ENCODE measurements at regions not wholly inside any gene's neighbourhood (a gene's known extent, or its start where the extent isn't known, plus 50 kb on each side); places are given as distances from the start of the nearest gene placed in this dataset.

DNA sequence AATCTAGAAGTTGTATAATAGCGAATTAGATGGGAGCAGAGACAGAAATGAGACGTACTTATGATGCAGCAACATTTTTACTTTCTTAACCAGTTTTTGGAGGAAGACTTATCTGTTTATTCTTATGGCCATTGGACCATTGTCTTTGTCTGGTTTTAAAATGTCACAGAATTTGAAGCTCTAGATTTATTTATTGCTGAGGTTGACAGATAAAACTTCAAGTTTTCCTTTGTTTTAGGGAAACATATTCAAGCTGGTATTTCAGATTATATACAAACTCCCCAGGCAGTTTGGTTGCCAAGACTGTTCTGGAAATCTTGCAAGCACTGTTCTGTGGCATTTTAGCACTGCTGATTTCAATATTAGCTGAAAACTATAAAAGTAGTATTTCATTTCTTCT lies 1021.7 kb downstream of the GALC start:
- H3K27me3 ChIP-seq (ENCODE audit: control insufficient read depth, insufficient read depth, low read length): no peaks in the 10 kb centered on the region
- H3K36me3 ChIP-seq (ENCODE audit: control insufficient read depth, insufficient read depth, low read length): no peaks in the 10 kb centered on the region
- DNase-seq (no peak), ATAC-seq (no peak)
- no peak overlapping the region for H3K4me3 ChIP-seq (ENCODE audit: low read length)
- Mint-ChIP-seq H3K27ac (no peak overlapping the region), H3K27me3 (ENCODE audit: low read depth in 2 of 2) (no peaks in the 10 kb centered on the region), H3K9me3 (peaks cover 8 to 25% of the 10 kb centered on the region in 2 donors), H3K4me3 (no peak overlapping the region), H3K4me1 (no peaks in the 10 kb centered on the region), H3K36me3 (peaks cover 13% of the 10 kb centered on the region)
- H3K27ac ChIP-seq (ENCODE audit: low read length): no peak overlapping the region
- TF ChIP-seq, protein P1, sequence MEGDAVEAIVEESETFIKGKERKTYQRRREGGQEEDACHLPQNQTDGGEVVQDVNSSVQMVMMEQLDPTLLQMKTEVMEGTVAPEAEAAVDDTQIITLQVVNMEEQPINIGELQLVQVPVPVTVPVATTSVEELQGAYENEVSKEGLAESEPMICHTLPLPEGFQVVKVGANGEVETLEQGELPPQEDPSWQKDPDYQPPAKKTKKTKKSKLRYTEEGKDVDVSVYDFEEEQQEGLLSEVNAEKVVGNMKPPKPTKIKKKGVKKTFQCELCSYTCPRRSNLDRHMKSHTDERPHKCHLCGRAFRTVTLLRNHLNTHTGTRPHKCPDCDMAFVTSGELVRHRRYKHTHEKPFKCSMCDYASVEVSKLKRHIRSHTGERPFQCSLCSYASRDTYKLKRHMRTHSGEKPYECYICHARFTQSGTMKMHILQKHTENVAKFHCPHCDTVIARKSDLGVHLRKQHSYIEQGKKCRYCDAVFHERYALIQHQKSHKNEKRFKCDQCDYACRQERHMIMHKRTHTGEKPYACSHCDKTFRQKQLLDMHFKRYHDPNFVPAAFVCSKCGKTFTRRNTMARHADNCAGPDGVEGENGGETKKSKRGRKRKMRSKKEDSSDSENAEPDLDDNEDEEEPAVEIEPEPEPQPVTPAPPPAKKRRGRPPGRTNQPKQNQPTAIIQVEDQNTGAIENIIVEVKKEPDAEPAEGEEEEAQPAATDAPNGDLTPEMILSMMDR (IDR thresholded peaks at IDR 0.05): no peak
- peaks cover 12% of the 10 kb centered on the region for H3K9me3 ChIP-seq (ENCODE audit: control insufficient read depth, insufficient read depth, low read length)
- WGBS (ENCODE audit: insufficient coverage): 96% methylated on average over 2 of the region's 2 CpGs
- intact Hi-C loops (cut with micrococcal nuclease): no loop called here
- H3K4me1 ChIP-seq (ENCODE audit: control insufficient read depth, insufficient read depth, low read length): no peaks in the 10 kb centered on the region

DNA sequence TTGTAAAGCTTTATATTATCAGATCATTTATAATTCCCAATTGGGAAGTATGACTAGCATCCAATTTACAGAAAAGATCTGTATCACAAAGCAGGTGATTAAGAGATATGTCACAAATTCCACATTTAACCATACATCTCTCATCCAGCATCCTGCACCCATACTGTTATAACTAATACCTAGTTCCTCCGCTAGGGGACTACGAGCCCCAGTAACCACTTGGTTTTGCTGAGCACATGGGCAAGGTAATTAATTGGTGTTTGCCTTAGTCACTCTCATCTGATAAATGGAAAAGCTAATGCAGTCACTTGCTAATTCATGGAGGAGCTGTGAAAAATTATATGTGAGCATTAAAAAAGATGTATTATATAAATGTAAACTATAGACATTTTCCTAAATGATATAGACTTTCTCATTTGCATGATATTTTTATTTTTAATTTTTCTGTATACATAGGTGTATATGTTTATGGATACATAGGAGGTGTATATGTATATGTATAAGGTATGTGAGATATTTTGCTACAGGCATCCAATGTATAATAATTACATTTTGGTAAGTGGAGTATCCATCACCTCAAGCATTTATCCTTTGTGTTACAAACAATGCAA lies 1031.8 kb downstream of the GALC start:
- H3K27me3 ChIP-seq (ENCODE audit: control insufficient read depth, insufficient read depth, low read length): no peaks in the 10 kb centered on the region
- TF ChIP-seq, protein P1 (IDR thresholded peaks at IDR 0.05): no peak
- H3K4me3 ChIP-seq (ENCODE audit: low read length): no peak overlapping the region
- H3K27ac ChIP-seq (ENCODE audit: low read length): no peak overlapping the region
- H3K36me3 ChIP-seq (ENCODE audit: control insufficient read depth, insufficient read depth, low read length): no peaks in the 10 kb centered on the region
- ATAC-seq: no peak
- no peaks in the 10 kb centered on the region for H3K27me3 Mint-ChIP-seq (ENCODE audit: low read depth in 2 of 2)
- intact Hi-C loops (cut with micrococcal nuclease): no loop called here
- DNase-seq: no peak
- H3K9me3 ChIP-seq (ENCODE audit: control insufficient read depth, insufficient read depth, low read length): no peaks in the 10 kb centered on the region
- H3K4me3 Mint-ChIP-seq: no peak overlapping the region
- 66% methylated on average over 2 of the region's 2 CpGs for WGBS (ENCODE audit: insufficient coverage)
- H3K27ac Mint-ChIP-seq: no peak overlapping the region
- H3K4me1 Mint-ChIP-seq: no peaks in the 10 kb centered on the region
- H3K4me1 ChIP-seq (ENCODE audit: control insufficient read depth, insufficient read depth, low read length): no peaks in the 10 kb centered on the region
- H3K36me3 Mint-ChIP-seq: no peaks in the 10 kb centered on the region
- peaks cover 6 to 8% of the 10 kb centered on the region in 2 donors for H3K9me3 Mint-ChIP-seq

DNA sequence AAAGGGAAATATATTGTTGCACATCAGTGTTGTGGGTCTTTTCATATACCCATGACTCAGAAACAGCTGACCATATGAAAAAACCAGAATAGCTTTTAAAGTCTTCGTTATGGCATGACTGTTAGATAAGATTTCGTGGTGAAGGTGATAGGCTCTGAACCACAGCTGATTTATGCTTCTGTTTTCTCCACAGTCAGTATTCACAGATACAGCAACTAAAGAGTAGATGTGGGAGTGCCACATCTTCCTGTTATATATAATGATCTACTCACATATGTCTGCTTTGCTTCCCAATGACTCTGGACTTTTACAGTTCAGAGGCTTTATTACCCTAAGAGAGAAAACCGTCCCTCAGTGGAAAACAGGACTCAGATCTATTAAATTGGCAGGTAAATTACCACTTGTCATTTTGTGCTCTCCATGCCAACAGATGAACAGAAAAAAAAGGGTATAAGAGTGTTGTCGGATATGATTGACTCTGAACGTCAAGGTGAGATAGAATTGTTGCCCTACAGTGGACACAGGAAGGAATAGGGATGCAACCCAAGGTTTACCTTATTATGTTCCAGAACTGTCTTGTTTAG lies 1037.1 kb downstream of the GALC start:
- no peak overlapping the region for H3K27ac ChIP-seq (ENCODE audit: low read length)
- H3K27me3 ChIP-seq (ENCODE audit: control insufficient read depth, insufficient read depth, low read length): no peaks in the 10 kb centered on the region
- TF ChIP-seq, protein P1 (IDR thresholded peaks at IDR 0.05): no peak
- ATAC-seq (no peak), DNase-seq (no peak)
- no peak overlapping the region for H3K4me3 ChIP-seq (ENCODE audit: low read length)
- intact Hi-C loops (cut with micrococcal nuclease): no loop called here
- H3K9me3 ChIP-seq (ENCODE audit: control insufficient read depth, insufficient read depth, low read length): no peaks in the 10 kb centered on the region
- no peaks in the 10 kb centered on the region for H3K4me1 ChIP-seq (ENCODE audit: control insufficient read depth, insufficient read depth, low read length)
- H3K36me3 Mint-ChIP-seq: no peaks in the 10 kb centered on the region
- H3K27ac Mint-ChIP-seq: no peak overlapping the region
- H3K4me3 Mint-ChIP-seq: no peak overlapping the region
- peaks cover 2% of the 10 kb centered on the region in 2 donors for H3K9me3 Mint-ChIP-seq
- WGBS (ENCODE audit: insufficient coverage): 78% methylated on average over 3 of the region's 5 CpGs
- no peaks in the 10 kb centered on the region for H3K27me3 Mint-ChIP-seq (ENCODE audit: low read depth in 2 of 2)
- H3K36me3 ChIP-seq (ENCODE audit: control insufficient read depth, insufficient read depth, low read length): no peaks in the 10 kb centered on the region
- no peaks in the 10 kb centered on the region for H3K4me1 Mint-ChIP-seq

DNA sequence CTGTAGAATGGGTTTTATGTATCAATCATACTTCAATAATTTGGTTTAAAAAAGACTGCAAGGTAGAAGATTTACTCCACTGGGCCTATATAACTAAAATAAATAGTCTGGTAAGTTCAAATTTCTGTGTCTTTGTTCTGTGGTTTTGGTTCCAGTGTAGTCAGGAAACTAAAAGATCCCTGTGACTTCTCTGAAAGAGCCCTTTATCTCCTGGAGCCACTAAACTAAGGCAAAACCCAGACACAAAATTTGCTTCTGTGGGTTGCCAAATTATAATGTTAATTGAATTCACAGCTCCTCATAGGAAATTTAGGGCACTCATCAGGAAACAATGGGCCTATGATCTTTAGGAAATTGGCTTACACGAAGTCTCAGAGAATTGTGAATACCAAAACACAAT lies 1038.4 kb downstream of the GALC start:
- Mint-ChIP-seq H3K36me3 (no peaks in the 10 kb centered on the region), H3K27ac (no peak overlapping the region), H3K9me3 (peaks cover 2% of the 10 kb centered on the region in 2 donors), H3K27me3 (ENCODE audit: low read depth in 2 of 2) (no peaks in the 10 kb centered on the region), H3K4me1 (no peaks in the 10 kb centered on the region), H3K4me3 (no peak overlapping the region)
- Histone ChIP-seq H3K4me3 (ENCODE audit: low read length) (no peak overlapping the region), H3K36me3 (ENCODE audit: control insufficient read depth, insufficient read depth, low read length) (no peaks in the 10 kb centered on the region), H3K27ac (ENCODE audit: low read length) (no peak overlapping the region), H3K27me3 (ENCODE audit: control insufficient read depth, insufficient read depth, low read length) (no peaks in the 10 kb centered on the region), H3K9me3 (ENCODE audit: control insufficient read depth, insufficient read depth, low read length) (no peaks in the 10 kb centered on the region), H3K4me1 (ENCODE audit: control insufficient read depth, insufficient read depth, low read length) (no peaks in the 10 kb centered on the region)
- TF ChIP-seq, protein P1 (IDR thresholded peaks at IDR 0.05): no peak
- 0% methylated on average over 1 of the region's 1 CpG for WGBS (ENCODE audit: insufficient coverage)
- DNase-seq (no peak), ATAC-seq (no peak)
- intact Hi-C loops (cut with micrococcal nuclease): no loop called here
